ENCODE measurements at regions not wholly inside any gene's neighbourhood (a gene's known extent, or its start where the extent isn't known, plus 50 kb on each side); places are given as distances from the start of the nearest gene placed in this dataset.

- no peaks in the 10 kb centered on the region for H3K36me3 ChIP-seq (ENCODE audit: control insufficient read depth in 4 of 4, insufficient read depth in 3 of 4, low read depth in 1 of 4, low read length in 3 of 4)
- H3K27me3 ChIP-seq (ENCODE audit: control insufficient read depth in 4 of 4, insufficient read depth in 4 of 4, low read length in 3 of 4): no peaks in the 10 kb centered on the region
- peaks cover 3 to 28% (median 19%) of the 10 kb centered on the region in 4 donors for H3K4me1 ChIP-seq (ENCODE audit: control insufficient read depth in 4 of 4, insufficient read depth in 4 of 4, low read length in 3 of 4)
- TF ChIP-seq RAD21 (IDR thresholded peaks at IDR 0.05) (peak; percentile 21 to 49), CTCF (IDR thresholded peaks at IDR 0.05; ENCODE audit: low read depth, low read length, missing input control) (peak; percentile 45), NR2F2 (IDR thresholded peaks at IDR 0.05) (peak; percentile 20), HNF4A (conservative IDR thresholded peaks at IDR 0.05) (peak in 1 of 2 donors; percentile 9), SP1 (IDR thresholded peaks at IDR 0.05) (peak; percentile 28), FOXA2 (IDR thresholded peaks at IDR 0.05) (no peak), GABPA (IDR thresholded peaks at IDR 0.05 in 1 of 2, conservative IDR thresholded peaks at IDR 0.05 in 1 of 2) (no peak), YY1 (IDR thresholded peaks at IDR 0.05) (peak; percentile 14)
- TF ChIP-seq, protein P1, sequence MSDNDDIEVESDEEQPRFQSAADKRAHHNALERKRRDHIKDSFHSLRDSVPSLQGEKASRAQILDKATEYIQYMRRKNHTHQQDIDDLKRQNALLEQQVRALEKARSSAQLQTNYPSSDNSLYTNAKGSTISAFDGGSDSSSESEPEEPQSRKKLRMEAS (IDR thresholded peaks at IDR 0.05): no peak
- WGBS: 16% methylated on average over 12 of the region's 12 CpGs
- DNase-seq (ENCODE audit: low spot score): peak; percentile 44
- H3K9ac ChIP-seq (ENCODE audit: low read depth in 1 of 2, low read length in 2 of 2): peak overlapping the region; percentile 65 to 93
- peak overlapping the region; percentile 95 for H3K27ac ChIP-seq (ENCODE audit: low read depth in 1 of 2, low read length in 2 of 2)
- no peaks in the 10 kb centered on the region for H3K9me3 ChIP-seq (ENCODE audit: control insufficient read depth in 4 of 4, low read length in 3 of 4)
- H3K4me3 ChIP-seq (ENCODE audit: low read depth in 1 of 3, low read length in 3 of 3): peak overlapping the region; percentile 56 to 67 (median 66)
Observed at GRCh38 chr5:173689737-173690360, 73.4 kb upstream of the BOD1 start.

GRCh38 chr5:173691931-173692330 lies 75.5 kb upstream of the BOD1 start:
- Histone ChIP-seq H3K9me3 (ENCODE audit: control insufficient read depth in 4 of 4, low read length in 3 of 4) (no peaks in the 10 kb centered on the region), H3K36me3 (ENCODE audit: control insufficient read depth in 4 of 4, insufficient read depth in 3 of 4, low read depth in 1 of 4, low read length in 3 of 4) (no peaks in the 10 kb centered on the region), H3K9ac (ENCODE audit: low read depth in 1 of 2, low read length in 2 of 2) (no peak overlapping the region), H3K27me3 (ENCODE audit: control insufficient read depth in 4 of 4, insufficient read depth in 4 of 4, low read length in 3 of 4) (no peaks in the 10 kb centered on the region), H3K27ac (ENCODE audit: low read depth in 1 of 2, low read length in 2 of 2) (no peak overlapping the region), H3K4me3 (ENCODE audit: low read depth in 1 of 3, low read length in 3 of 3) (no peak overlapping the region), H3K4me1 (ENCODE audit: control insufficient read depth in 4 of 4, insufficient read depth in 4 of 4, low read length in 3 of 4) (peaks cover 3 to 28% (median 19%) of the 10 kb centered on the region in 4 donors)
- TF ChIP-seq, protein P1 (IDR thresholded peaks at IDR 0.05): no peak
- TF ChIP-seq NR2F2 (IDR thresholded peaks at IDR 0.05): no peak
- no peak for TF ChIP-seq GABPA (IDR thresholded peaks at IDR 0.05 in 1 of 2, conservative IDR thresholded peaks at IDR 0.05 in 1 of 2)
- TF ChIP-seq, protein P2, sequence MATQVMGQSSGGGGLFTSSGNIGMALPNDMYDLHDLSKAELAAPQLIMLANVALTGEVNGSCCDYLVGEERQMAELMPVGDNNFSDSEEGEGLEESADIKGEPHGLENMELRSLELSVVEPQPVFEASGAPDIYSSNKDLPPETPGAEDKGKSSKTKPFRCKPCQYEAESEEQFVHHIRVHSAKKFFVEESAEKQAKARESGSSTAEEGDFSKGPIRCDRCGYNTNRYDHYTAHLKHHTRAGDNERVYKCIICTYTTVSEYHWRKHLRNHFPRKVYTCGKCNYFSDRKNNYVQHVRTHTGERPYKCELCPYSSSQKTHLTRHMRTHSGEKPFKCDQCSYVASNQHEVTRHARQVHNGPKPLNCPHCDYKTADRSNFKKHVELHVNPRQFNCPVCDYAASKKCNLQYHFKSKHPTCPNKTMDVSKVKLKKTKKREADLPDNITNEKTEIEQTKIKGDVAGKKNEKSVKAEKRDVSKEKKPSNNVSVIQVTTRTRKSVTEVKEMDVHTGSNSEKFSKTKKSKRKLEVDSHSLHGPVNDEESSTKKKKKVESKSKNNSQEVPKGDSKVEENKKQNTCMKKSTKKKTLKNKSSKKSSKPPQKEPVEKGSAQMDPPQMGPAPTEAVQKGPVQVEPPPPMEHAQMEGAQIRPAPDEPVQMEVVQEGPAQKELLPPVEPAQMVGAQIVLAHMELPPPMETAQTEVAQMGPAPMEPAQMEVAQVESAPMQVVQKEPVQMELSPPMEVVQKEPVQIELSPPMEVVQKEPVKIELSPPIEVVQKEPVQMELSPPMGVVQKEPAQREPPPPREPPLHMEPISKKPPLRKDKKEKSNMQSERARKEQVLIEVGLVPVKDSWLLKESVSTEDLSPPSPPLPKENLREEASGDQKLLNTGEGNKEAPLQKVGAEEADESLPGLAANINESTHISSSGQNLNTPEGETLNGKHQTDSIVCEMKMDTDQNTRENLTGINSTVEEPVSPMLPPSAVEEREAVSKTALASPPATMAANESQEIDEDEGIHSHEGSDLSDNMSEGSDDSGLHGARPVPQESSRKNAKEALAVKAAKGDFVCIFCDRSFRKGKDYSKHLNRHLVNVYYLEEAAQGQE (IDR thresholded peaks at IDR 0.05): no peak
- TF ChIP-seq CTCF (IDR thresholded peaks at IDR 0.05; ENCODE audit: low read depth, low read length, missing input control): no peak
- TF ChIP-seq, protein P3, sequence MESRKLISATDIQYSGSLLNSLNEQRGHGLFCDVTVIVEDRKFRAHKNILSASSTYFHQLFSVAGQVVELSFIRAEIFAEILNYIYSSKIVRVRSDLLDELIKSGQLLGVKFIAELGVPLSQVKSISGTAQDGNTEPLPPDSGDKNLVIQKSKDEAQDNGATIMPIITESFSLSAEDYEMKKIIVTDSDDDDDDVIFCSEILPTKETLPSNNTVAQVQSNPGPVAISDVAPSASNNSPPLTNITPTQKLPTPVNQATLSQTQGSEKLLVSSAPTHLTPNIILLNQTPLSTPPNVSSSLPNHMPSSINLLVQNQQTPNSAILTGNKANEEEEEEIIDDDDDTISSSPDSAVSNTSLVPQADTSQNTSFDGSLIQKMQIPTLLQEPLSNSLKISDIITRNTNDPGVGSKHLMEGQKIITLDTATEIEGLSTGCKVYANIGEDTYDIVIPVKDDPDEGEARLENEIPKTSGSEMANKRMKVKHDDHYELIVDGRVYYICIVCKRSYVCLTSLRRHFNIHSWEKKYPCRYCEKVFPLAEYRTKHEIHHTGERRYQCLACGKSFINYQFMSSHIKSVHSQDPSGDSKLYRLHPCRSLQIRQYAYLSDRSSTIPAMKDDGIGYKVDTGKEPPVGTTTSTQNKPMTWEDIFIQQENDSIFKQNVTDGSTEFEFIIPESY (IDR thresholded peaks at IDR 0.05): no peak
- TF ChIP-seq FOXA2 (IDR thresholded peaks at IDR 0.05): no peak
- TF ChIP-seq YY1 (IDR thresholded peaks at IDR 0.05): no peak
- TF ChIP-seq HNF4A (conservative IDR thresholded peaks at IDR 0.05): no peak
- no peak for TF ChIP-seq RXRA (IDR thresholded peaks at IDR 0.05)
- TF ChIP-seq ATF3 (IDR thresholded peaks at IDR 0.05): no peak
- no peak for TF ChIP-seq FOXA1 (IDR thresholded peaks at IDR 0.05)
- TF ChIP-seq TAF1 (conservative IDR thresholded peaks at IDR 0.05): no peak
- TF ChIP-seq RAD21 (IDR thresholded peaks at IDR 0.05): no peak
- DNase-seq (ENCODE audit: low spot score): no peak

All from liver (tissue), 8 donors.